Smooth muscle cell (in vitro differentiated cells): ENCODE measurements at regions not wholly inside any gene's neighbourhood (a gene's known extent, or its start where the extent isn't known, plus 50 kb on each side); places are given as distances from the start of the nearest gene placed in this dataset.
"Not testable (repeated sequence)": the region's sequence is repeated elsewhere in the genome, so short reads cannot be mapped to it uniquely, and the experiment has no call there.

Experiments used
- DNase-seq: peaks from one replicate; lab custom pipeline; 2025; ENCODE audit not compliant: unreplicated experiment; lab: John Stamatoyannopoulos, UW
- H2AFZ ChIP-seq: fragments of 200-600 bp; sonication (generic); 2 replicates; pipeline ENCODE4 v1.6.0; 2016; ENCODE audit warnings: antibody characterized with exemption, low read depth, mild to moderate bottlenecking
- H3F3A ChIP-seq: fragments of 200-600 bp; sonication (generic); 2 replicates; pipeline ENCODE4 v1.6.0; 2017; ENCODE audit warnings: antibody characterized with exemption, low read depth
- H3K27ac ChIP-seq: fragments of 200-600 bp; sonication (generic); 2 replicates; pipeline ENCODE4 v1.5.1; 2016; ENCODE audit warnings: low read depth, mild to moderate bottlenecking
- H3K27me3 ChIP-seq: fragments of 200-600 bp; sonication (generic); 2 replicates; pipeline ENCODE4 v1.6.1; 2016; ENCODE audit warnings: low read depth, mild to moderate bottlenecking
- H3K36me3 ChIP-seq: fragments of 200-600 bp; sonication (generic); 2 replicates; pipeline ENCODE4 v1.5.1; 2016; ENCODE audit warnings: low read depth
- H3K4me1 ChIP-seq: fragments of 200-600 bp; sonication (generic); 2 replicates; pipeline ENCODE4 v1.5.1; 2016; ENCODE audit warnings: low read depth
- H3K4me2 ChIP-seq: fragments of 200-600 bp; sonication (generic); 2 replicates; pipeline ENCODE4 v1.6.0; 2016; ENCODE audit warnings: mild to moderate bottlenecking
- H3K4me3 ChIP-seq: fragments of 200-600 bp; sonication (generic); 2 replicates; pipeline ENCODE4 v1.5.1; 2016; ENCODE audit warnings: mild to moderate bottlenecking
- H3K79me2 ChIP-seq: fragments of 200-600 bp; sonication (generic); 2 replicates; pipeline ENCODE4 v1.6.0; 2016; ENCODE audit warnings: low read depth, mild to moderate bottlenecking
- H3K9ac ChIP-seq: fragments of 200-600 bp; sonication (generic); 2 replicates; pipeline ENCODE4 v1.6.0; 2016; ENCODE audit warnings: low read depth
- H3K9me3 ChIP-seq: fragments of 200-600 bp; sonication (generic); replicated peaks from 2 replicates; pipeline ENCODE4 v1.5.1; 2016; ENCODE audit warnings: low read depth
- H4K20me1 ChIP-seq: fragments of 200-600 bp; sonication (generic); 2 replicates; pipeline ENCODE4 v1.6.0; 2016; ENCODE audit warnings: low read depth
- WGBS: methylation state at CpG from one replicate; pipeline ENCODE4 v1.1.7; 2016; ENCODE audit warnings: low lambda C conversion rate; 5-methylcytosine and 5-hydroxymethylcytosine counted together
- TF ChIP-seq, protein P1 (sequence below): fragments of 200-600 bp; sonication (generic); IDR thresholded peaks from 2 replicates; pipeline ENCODE4 v1.5.1; 2017; ENCODE audit warnings: borderline replicate concordance, mild to moderate bottlenecking, antibody characterized with exemption; ENCODE audit not compliant: insufficient read depth, poor library complexity, severe bottlenecking

GRCh38 chr14:29403091-29403490 is 524.6 kb downstream of the PRKD1 start:
- H3K27ac ChIP-seq: no peak overlapping the region
- H3F3A ChIP-seq: no peaks in the 10 kb centered on the region
- no peak overlapping the region for H2AFZ ChIP-seq
- H4K20me1 ChIP-seq: no peaks in the 10 kb centered on the region
- H3K4me2 ChIP-seq: no peak overlapping the region
- no peaks in the 10 kb centered on the region for H3K27me3 ChIP-seq
- H3K4me3 ChIP-seq: no peak overlapping the region
- no peaks in the 10 kb centered on the region for H3K36me3 ChIP-seq
- TF ChIP-seq, protein P1, sequence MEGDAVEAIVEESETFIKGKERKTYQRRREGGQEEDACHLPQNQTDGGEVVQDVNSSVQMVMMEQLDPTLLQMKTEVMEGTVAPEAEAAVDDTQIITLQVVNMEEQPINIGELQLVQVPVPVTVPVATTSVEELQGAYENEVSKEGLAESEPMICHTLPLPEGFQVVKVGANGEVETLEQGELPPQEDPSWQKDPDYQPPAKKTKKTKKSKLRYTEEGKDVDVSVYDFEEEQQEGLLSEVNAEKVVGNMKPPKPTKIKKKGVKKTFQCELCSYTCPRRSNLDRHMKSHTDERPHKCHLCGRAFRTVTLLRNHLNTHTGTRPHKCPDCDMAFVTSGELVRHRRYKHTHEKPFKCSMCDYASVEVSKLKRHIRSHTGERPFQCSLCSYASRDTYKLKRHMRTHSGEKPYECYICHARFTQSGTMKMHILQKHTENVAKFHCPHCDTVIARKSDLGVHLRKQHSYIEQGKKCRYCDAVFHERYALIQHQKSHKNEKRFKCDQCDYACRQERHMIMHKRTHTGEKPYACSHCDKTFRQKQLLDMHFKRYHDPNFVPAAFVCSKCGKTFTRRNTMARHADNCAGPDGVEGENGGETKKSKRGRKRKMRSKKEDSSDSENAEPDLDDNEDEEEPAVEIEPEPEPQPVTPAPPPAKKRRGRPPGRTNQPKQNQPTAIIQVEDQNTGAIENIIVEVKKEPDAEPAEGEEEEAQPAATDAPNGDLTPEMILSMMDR: no peak
- no peaks in the 10 kb centered on the region for H3K79me2 ChIP-seq
- WGBS: 70% methylated on average over 2 of the region's 2 CpGs
- no peaks in the 10 kb centered on the region for H3K4me1 ChIP-seq
- no peak for DNase-seq
- peaks cover 5% of the 10 kb centered on the region for H3K9me3 ChIP-seq
- H3K9ac ChIP-seq: no peak overlapping the region

DNA sequence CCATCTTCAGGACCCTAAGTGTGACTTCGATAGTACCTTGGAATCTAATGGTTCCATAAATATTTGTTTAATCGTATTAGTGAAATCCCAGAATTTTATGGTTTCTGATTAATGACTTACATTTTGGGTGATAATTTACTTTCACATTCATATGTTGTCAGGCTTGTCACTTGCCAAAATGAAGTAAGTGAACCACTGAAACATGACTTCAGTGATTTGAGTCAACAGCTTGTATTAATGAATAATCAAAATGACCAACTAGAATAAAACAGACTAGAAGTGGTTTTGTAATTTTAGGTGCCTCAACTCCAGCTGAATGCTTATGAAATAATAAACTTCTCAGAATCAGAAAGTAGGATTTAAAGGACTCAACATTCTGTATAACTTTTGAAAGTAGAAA is 517.1 kb downstream of the PRKD1 start:
- Histone ChIP-seq H2AFZ (no peak overlapping the region), H3K27ac (no peak overlapping the region), H3K9me3 (peaks cover 5% of the 10 kb centered on the region), H3K79me2 (no peaks in the 10 kb centered on the region), H3K4me2 (no peak overlapping the region), H4K20me1 (no peaks in the 10 kb centered on the region), H3F3A (no peaks in the 10 kb centered on the region), H3K4me1 (no peaks in the 10 kb centered on the region), H3K36me3 (no peaks in the 10 kb centered on the region), H3K9ac (no peak overlapping the region), H3K4me3 (no peak overlapping the region), H3K27me3 (no peaks in the 10 kb centered on the region)
- 87% methylated on average over 2 of the region's 2 CpGs for WGBS
- no peak for DNase-seq
- TF ChIP-seq, protein P1: no peak

DNA sequence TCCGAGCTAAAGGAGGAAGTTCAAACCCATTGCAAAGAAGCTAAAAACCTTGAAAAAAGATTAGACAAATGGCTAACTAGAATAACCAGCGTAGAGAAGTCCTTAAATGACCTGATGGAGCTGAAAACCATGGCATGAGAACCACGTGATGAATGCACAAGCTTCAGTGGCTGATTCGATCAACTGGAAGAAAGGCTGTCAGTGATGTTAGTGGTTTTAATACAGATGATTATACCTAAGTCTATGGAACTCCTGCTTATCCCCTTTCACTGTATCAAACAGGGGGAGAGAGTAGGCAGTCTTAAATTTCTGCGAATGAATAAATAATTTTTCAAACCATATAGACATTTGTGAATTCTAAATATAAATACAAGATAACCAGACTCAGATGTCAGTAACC is 512.7 kb downstream of the PRKD1 start:
- not testable (repeated sequence) for H3K4me2 ChIP-seq, H3K4me3 ChIP-seq, H3K9ac ChIP-seq, H3K27me3 ChIP-seq, H3K9me3 ChIP-seq, H3K4me1 ChIP-seq, H3F3A ChIP-seq, H3K36me3 ChIP-seq, H4K20me1 ChIP-seq, H3K79me2 ChIP-seq, DNase-seq, H3K27ac ChIP-seq, H2AFZ ChIP-seq
- WGBS: 77% methylated on average over 5 of the region's 5 CpGs

GRCh38 chr14:29419736-29420135 is 507.9 kb downstream of the PRKD1 start:
- no peaks in the 10 kb centered on the region for H3F3A ChIP-seq
- WGBS: 84% methylated on average over 1 of the region's 1 CpG
- no peaks in the 10 kb centered on the region for H3K36me3 ChIP-seq
- H3K4me3 ChIP-seq: no peak overlapping the region
- H4K20me1 ChIP-seq: no peaks in the 10 kb centered on the region
- no peaks in the 10 kb centered on the region for H3K79me2 ChIP-seq
- H3K4me2 ChIP-seq: no peak overlapping the region
- TF ChIP-seq, protein P1: no peak
- no peak for DNase-seq
- H2AFZ ChIP-seq: no peak overlapping the region
- H3K27ac ChIP-seq: no peak overlapping the region
- H3K27me3 ChIP-seq: peaks cover 5% of the 10 kb centered on the region
- no peak overlapping the region for H3K9ac ChIP-seq
- no peaks in the 10 kb centered on the region for H3K4me1 ChIP-seq
- H3K9me3 ChIP-seq: no peaks in the 10 kb centered on the region
